ENCODE measurements at regions not wholly inside any gene's neighbourhood (a gene's known extent, or its start where the extent isn't known, plus 50 kb on each side); places are given as distances from the start of the nearest gene placed in this dataset.
"Not testable (repeated sequence)": the region's sequence is repeated elsewhere in the genome, so short reads cannot be mapped to it uniquely, and the experiment has no call there.

- Histone ChIP-seq H3K27ac (no peak overlapping the region), H3K36me3 (no peaks in the 10 kb centered on the region), H3K9me3 (no peaks in the 10 kb centered on the region), H3K27me3 (no peaks in the 10 kb centered on the region), H3K4me1 (peaks cover 0 to 6% (median 0%) of the 10 kb centered on the region in 4 donors), H3K4me3 (no peak overlapping the region)
- no peak for DNase-seq
- no peak for TF ChIP-seq CTCF (IDR thresholded peaks at IDR 0.05)
- intact Hi-C loops (cut with DNase I; ENCODE audit: low total_unique reads), result no loop called here
These were observed 657.7 kb upstream of the TBL1XR1 start for GRCh38 chr3:177855021-177855420.

GRCh38 chr3:177860184-177860583 is 662.9 kb upstream of the TBL1XR1 start:
- no peaks in the 10 kb centered on the region for H3K4me1 ChIP-seq
- intact Hi-C loops (cut with DNase I; ENCODE audit: low total_unique reads), result no loop called here
- TF ChIP-seq CTCF (IDR thresholded peaks at IDR 0.05), result no peak
- no peak overlapping the region for H3K27ac ChIP-seq
- no peaks in the 10 kb centered on the region for H3K27me3 ChIP-seq
- H3K4me3 ChIP-seq, result no peak overlapping the region
- H3K36me3 ChIP-seq, result no peaks in the 10 kb centered on the region
- no peaks in the 10 kb centered on the region for H3K9me3 ChIP-seq
- DNase-seq, result no peak

GRCh38 chr3:177862962-177863491 is 665.7 kb upstream of the TBL1XR1 start:
- no peaks in the 10 kb centered on the region for H3K36me3 ChIP-seq
- H3K27me3 ChIP-seq, result no peaks in the 10 kb centered on the region
- no peak overlapping the region for H3K27ac ChIP-seq
- intact Hi-C loops (cut with DNase I; ENCODE audit: low total_unique reads), result no loop called here
- H3K4me3 ChIP-seq, result no peak overlapping the region
- no peak for DNase-seq
- no peak for TF ChIP-seq CTCF (IDR thresholded peaks at IDR 0.05)
- peaks cover 0 to 9% (median 4%) of the 10 kb centered on the region in 3 donors for H3K9me3 ChIP-seq
- H3K4me1 ChIP-seq, result no peaks in the 10 kb centered on the region

GRCh38 chr3:177871267-177871666 is 665.0 kb upstream of the KCNMB2 start:
- H3K4me3 ChIP-seq; H3K4me1 ChIP-seq; H3K36me3 ChIP-seq; DNase-seq; H3K27me3 ChIP-seq; intact Hi-C loops (cut with DNase I; ENCODE audit: low total_unique reads); H3K27ac ChIP-seq: not testable (repeated sequence)
- peaks cover 0 to 12% (median 4%) of the 10 kb centered on the region in 3 donors for H3K9me3 ChIP-seq

GRCh38 chr3:177878192-177878591 is 658.0 kb upstream of the KCNMB2 start:
- peaks cover 0 to under 1% (median 0%) of the 10 kb centered on the region in 4 donors for H3K4me1 ChIP-seq
- DNase-seq, result no peak
- intact Hi-C loops (cut with DNase I; ENCODE audit: low total_unique reads), result no loop called here
- H3K4me3 ChIP-seq, result no peak overlapping the region
- H3K36me3 ChIP-seq, result no peaks in the 10 kb centered on the region
- no peaks in the 10 kb centered on the region for H3K9me3 ChIP-seq
- no peak for TF ChIP-seq CTCF (IDR thresholded peaks at IDR 0.05)
- no peaks in the 10 kb centered on the region for H3K27me3 ChIP-seq
- H3K27ac ChIP-seq, result no peak overlapping the region

- TF ChIP-seq CTCF (IDR thresholded peaks at IDR 0.05), result no peak
- peaks cover 0 to 4% (median 0%) of the 10 kb centered on the region in 4 donors for H3K4me1 ChIP-seq
- no peak overlapping the region for H3K4me3 ChIP-seq
- H3K36me3 ChIP-seq, result no peaks in the 10 kb centered on the region
- H3K9me3 ChIP-seq, result no peaks in the 10 kb centered on the region
- intact Hi-C loops (cut with DNase I; ENCODE audit: low total_unique reads), result no loop called here
- H3K27me3 ChIP-seq, result no peaks in the 10 kb centered on the region
- no peak for DNase-seq
- no peak overlapping the region for H3K27ac ChIP-seq
These were observed 657.3 kb upstream of the KCNMB2 start for GRCh38 chr3:177878957-177879356.
